Pancreas (tissue), 10 donors: ENCODE measurements at regions not wholly inside any gene's neighbourhood (a gene's known extent, or its start where the extent isn't known, plus 50 kb on each side); places are given as distances from the start of the nearest gene placed in this dataset.

ENCODE experiments used
- ATAC-seq, 4 donors: fragments of 200-7000 bp; cut with Tn5 transposase; one replicate each; pipeline versions ENCODE4 v1.8.0 to v1.9.1; 2020; ENCODE audit warnings: mild to moderate bottlenecking in 4 of 4, moderate library complexity in 4 of 4
- DNase-seq, 6 donors: peaks; one replicate each; pipeline ENCODE4 v3.0.0-alpha.2; 2020
- FAIRE-seq: peaks from 2 replicates; lab custom pipeline; 2012; peaks lifted over from hg19 to GRCh38; lab: Jason Lieb, UNC
- H3K27ac ChIP-seq, 4 donors: fragments of 200-600 bp; sonication (generic); 1 replicate in 3 of 4; 2 replicates in 1 of 4; pipeline versions ENCODE4 v1.5.0 to v1.8.0; 2020
- H3K27me3 ChIP-seq, 4 donors: fragments of 200-600 bp; one replicate each; pipeline ENCODE4 v1.8.0; 2021
- H3K36me3 ChIP-seq, 3 donors: fragments of 200-600 bp; sonication (generic) in 1 of 3; one replicate each; pipeline versions ENCODE4 v1.5.0 to v1.8.0; 2020 to 2021
- H3K4me1 ChIP-seq, 3 donors: fragments of 200-600 bp; one replicate each; pipeline ENCODE4 v1.8.0; 2021
- H3K4me3 ChIP-seq, 4 donors: fragments of 200-600 bp; sonication (generic) in 2 of 4; one replicate each; pipeline versions ENCODE4 v1.5.0 to v1.8.0; 2020 to 2021
- H3K9me3 ChIP-seq, 4 donors: fragments of 200-600 bp; one replicate each; pipeline ENCODE4 v1.8.0; 2021
- WGBS, 2 donors: extraction: QIAGEN DNeasy Blood & Tissue Kit; methylation state at CpG; one replicate each; pipeline ENCODE4 v1.1.7; 2013; 5-methylcytosine and 5-hydroxymethylcytosine counted together
- intact Hi-C, 3 donors: fragments of 100-400 bp; cut with DNase I; formaldehyde crosslinking; loops; one replicate each; pipeline versions ENCODE4 v1.11.1 to v1.14.2; 2022
- TF ChIP-seq, protein P1 (sequence below), 4 donors: fragments of 200-600 bp; sonication (generic) in 3 of 4; IDR thresholded peaks; one replicate each; pipeline versions ENCODE4 v1.5.0 to v1.8.0; 2021; ENCODE audit warnings: antibody characterized with exemption in 4 of 4
- donor health status: healthy with polysubstance abuse.
- donor health status: DM: no; HTN: no; CAD: no; lungs with moderate emphysema.
- donor health status: DM: no; HTN: no; CAD: no.
- donor health status: control.
- donor health status: control.
- donor health status: Bipolar disorder and iron deficiency.
- donor health status: DM: yes; HTN: yes; CAD: no.
- donor health status: DM: no; HTN: no; CAD: no.
- donor health status: DM: no; HTN: no; CAD: no.
- donor health status: DM: yes; HTN: yes; CAD: no.

DNA sequence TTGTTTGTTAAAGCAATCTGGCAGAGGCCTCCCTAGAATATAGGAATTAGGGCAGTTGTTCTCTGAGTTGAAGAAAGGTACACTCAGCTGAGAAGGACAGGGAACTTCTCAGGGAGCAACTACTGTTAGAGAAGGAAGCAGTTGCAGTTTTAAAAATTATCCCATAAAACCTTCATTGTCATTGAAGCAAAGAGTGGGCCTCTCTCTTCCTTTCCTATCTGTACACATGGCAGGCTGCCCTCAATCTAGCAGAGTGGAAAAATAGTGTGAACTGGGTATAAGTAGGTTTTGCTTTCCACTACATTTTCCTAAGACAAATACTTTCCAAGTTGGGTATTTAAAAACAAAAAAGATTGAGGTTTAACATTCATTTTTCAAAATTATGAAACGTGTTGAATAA is 236.7 kb upstream of the KLF14 start:
- 4 to 15% methylated on average over 1 of the region's 1 CpG for WGBS, 2 donors
- no peaks in the 10 kb centered on the region for H3K9me3 ChIP-seq
- no peaks in the 10 kb centered on the region for H3K36me3 ChIP-seq
- TF ChIP-seq, protein P1, sequence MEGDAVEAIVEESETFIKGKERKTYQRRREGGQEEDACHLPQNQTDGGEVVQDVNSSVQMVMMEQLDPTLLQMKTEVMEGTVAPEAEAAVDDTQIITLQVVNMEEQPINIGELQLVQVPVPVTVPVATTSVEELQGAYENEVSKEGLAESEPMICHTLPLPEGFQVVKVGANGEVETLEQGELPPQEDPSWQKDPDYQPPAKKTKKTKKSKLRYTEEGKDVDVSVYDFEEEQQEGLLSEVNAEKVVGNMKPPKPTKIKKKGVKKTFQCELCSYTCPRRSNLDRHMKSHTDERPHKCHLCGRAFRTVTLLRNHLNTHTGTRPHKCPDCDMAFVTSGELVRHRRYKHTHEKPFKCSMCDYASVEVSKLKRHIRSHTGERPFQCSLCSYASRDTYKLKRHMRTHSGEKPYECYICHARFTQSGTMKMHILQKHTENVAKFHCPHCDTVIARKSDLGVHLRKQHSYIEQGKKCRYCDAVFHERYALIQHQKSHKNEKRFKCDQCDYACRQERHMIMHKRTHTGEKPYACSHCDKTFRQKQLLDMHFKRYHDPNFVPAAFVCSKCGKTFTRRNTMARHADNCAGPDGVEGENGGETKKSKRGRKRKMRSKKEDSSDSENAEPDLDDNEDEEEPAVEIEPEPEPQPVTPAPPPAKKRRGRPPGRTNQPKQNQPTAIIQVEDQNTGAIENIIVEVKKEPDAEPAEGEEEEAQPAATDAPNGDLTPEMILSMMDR (IDR thresholded peaks at IDR 0.05), result no peak
- H3K4me1 ChIP-seq, result peaks cover 12 to 15% (median 12%) of the 10 kb centered on the region in 3 donors
- ATAC-seq (peak in 3 of 4 donors; percentile 55 to 70 (median 65)), DNase-seq (no peak), FAIRE-seq (no peak)
- intact Hi-C loops, result no loop called here
- H3K27me3 ChIP-seq, result no peaks in the 10 kb centered on the region
- H3K27ac ChIP-seq, result peak overlapping the region in 1 of 4 donors; percentile 46
- H3K4me3 ChIP-seq, result no peak overlapping the region

DNA sequence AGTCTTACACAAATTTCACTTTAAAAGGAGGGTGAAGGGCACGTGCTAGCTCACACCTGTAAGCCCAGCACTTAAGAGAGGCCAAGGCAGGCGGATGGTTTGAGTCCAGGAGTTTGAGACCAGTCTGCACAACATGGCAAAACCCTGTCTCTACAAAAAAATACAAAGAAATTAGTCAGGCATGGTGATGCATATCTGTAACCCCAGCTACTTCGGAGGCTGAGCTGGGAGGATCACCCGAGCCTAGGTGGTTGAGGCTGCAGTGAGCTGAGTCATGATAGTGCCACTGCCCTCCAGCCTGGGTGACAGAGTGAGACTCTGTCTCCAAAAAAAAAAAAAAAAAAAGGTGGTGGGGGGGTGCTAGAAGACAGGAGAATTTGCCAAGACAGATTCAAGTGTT is 237.3 kb upstream of the KLF14 start:
- peaks cover 12 to 15% (median 12%) of the 10 kb centered on the region in 3 donors for H3K4me1 ChIP-seq
- peak overlapping the region in 1 of 4 donors; percentile 46 for H3K27ac ChIP-seq
- no peaks in the 10 kb centered on the region for H3K9me3 ChIP-seq
- no peaks in the 10 kb centered on the region for H3K27me3 ChIP-seq
- ATAC-seq (peak in 2 of 4 donors; percentile 16 to 17), DNase-seq (no peak), FAIRE-seq (no peak)
- no peak overlapping the region for H3K4me3 ChIP-seq
- TF ChIP-seq, protein P1 (IDR thresholded peaks at IDR 0.05), result no peak
- intact Hi-C loops, result no loop called here
- no peaks in the 10 kb centered on the region for H3K36me3 ChIP-seq
- 89 to 93% methylated on average over 4 of the region's 4 CpGs for WGBS, 2 donors

DNA sequence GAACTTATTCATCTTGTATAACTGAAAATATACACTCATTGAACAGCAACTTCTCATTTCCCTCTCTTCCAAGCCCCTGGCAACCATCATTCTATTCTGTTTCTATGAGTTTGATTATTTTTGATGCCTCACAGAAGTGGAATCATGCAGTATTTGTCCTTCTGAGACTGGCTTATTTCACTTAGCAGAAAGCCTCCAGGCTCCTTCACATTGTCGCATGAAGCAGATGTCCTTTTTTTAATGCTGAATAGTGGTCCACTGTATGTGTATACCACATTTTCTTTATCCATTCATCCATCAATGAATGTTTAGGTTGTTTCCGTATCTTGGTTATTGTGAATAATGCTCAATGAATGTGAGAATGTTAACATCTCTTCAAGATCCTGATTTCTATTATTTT is 238.2 kb upstream of the KLF14 start:
- intact Hi-C loops, result no loop called here
- H3K4me1 ChIP-seq, result peaks cover 12 to 15% (median 12%) of the 10 kb centered on the region in 3 donors
- FAIRE-seq (no peak), DNase-seq (no peak), ATAC-seq (no peak)
- no peaks in the 10 kb centered on the region for H3K9me3 ChIP-seq
- no peaks in the 10 kb centered on the region for H3K27me3 ChIP-seq
- H3K4me3 ChIP-seq, result no peak overlapping the region
- WGBS, 2 donors, result 98% methylated on average over 2 of the region's 2 CpGs
- H3K36me3 ChIP-seq, result no peaks in the 10 kb centered on the region
- TF ChIP-seq, protein P1 (IDR thresholded peaks at IDR 0.05), result no peak
- no peak overlapping the region for H3K27ac ChIP-seq

DNA sequence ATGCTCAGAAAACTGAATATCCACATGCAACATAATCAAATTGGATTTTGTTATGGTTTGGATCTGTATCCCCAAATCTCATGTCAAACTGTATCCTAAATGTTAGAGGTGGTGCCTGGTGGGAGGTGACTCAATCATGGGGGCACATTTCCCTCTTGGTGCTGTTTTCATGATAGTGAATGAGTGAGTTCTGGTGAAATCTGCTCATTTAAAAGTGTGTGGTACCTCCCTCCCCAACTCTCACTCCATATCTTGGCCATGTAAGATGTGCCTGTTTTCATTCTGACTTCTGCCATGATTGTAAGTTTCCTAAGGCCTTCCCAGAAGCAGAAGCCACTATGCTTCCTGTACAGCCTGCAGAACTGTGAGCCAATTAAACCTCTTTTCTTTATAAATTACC is 239.6 kb upstream of the KLF14 start:
- TF ChIP-seq, protein P1 (IDR thresholded peaks at IDR 0.05), result no peak
- ATAC-seq, result no peak
- Histone ChIP-seq H3K4me1 (peaks cover 12 to 15% (median 12%) of the 10 kb centered on the region in 3 donors), H3K9me3 (no peaks in the 10 kb centered on the region), H3K36me3 (no peaks in the 10 kb centered on the region), H3K4me3 (no peak overlapping the region), H3K27ac (no peak overlapping the region), H3K27me3 (no peaks in the 10 kb centered on the region)
- no peak for FAIRE-seq
- intact Hi-C loops, result no loop called here
- no peak for DNase-seq

DNA sequence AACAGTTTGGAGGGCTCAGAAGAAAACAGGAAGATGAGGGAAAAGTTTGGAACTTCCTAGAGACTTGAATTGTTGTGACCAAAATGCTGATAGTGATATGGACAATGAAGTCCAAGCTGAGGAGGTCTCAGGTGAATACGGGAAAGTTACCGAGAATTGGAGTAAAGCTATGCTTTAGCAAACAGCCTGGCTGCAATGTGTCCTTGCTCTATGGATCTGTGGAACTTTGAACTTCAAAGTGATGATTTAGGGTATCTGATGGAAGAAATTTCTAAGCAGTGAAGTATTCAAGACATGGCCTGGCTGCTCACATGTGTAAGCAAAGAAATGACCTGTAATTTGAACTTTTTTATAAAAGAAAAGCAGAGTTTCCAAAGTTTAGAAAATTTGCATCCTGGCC is 240.2 kb upstream of the KLF14 start:
- no peak for FAIRE-seq
- Histone ChIP-seq H3K27ac (no peak overlapping the region), H3K4me1 (peaks cover 12 to 15% (median 12%) of the 10 kb centered on the region in 3 donors), H3K4me3 (no peak overlapping the region), H3K27me3 (no peaks in the 10 kb centered on the region), H3K36me3 (no peaks in the 10 kb centered on the region), H3K9me3 (no peaks in the 10 kb centered on the region)
- intact Hi-C loops, result no loop called here
- TF ChIP-seq, protein P1 (IDR thresholded peaks at IDR 0.05), result no peak
- no peak for ATAC-seq
- no peak for DNase-seq
- WGBS, 2 donors, result 93 to 95% methylated on average over 2 of the region's 2 CpGs
